Neural progenitor cell (in vitro differentiated cells): ENCODE measurements at regions not wholly inside any gene's neighbourhood (a gene's known extent, or its start where the extent isn't known, plus 50 kb on each side); places are given as distances from the start of the nearest gene placed in this dataset.

Experiments
- EZH2 ChIP-seq: fragments of 200-600 bp; sonication (generic); IDR thresholded peaks from 2 replicates; pipeline ENCODE4 v1.6.1; 2017; ENCODE audit warnings: antibody characterized with exemption, mild to moderate bottlenecking, moderate library complexity
- EZH2phosphoT487 ChIP-seq: fragments of 200-600 bp; sonication (generic); IDR thresholded peaks from 2 replicates; pipeline ENCODE4 v1.6.1; 2017; ENCODE audit warnings: antibody characterized with exemption
- TF ChIP-seq, protein P1 (sequence below): fragments of 200-600 bp; sonication (generic); IDR thresholded peaks from 2 replicates; pipeline ENCODE4 v1.5.1; 2017; ENCODE audit warnings: antibody characterized with exemption, mild to moderate bottlenecking

DNA sequence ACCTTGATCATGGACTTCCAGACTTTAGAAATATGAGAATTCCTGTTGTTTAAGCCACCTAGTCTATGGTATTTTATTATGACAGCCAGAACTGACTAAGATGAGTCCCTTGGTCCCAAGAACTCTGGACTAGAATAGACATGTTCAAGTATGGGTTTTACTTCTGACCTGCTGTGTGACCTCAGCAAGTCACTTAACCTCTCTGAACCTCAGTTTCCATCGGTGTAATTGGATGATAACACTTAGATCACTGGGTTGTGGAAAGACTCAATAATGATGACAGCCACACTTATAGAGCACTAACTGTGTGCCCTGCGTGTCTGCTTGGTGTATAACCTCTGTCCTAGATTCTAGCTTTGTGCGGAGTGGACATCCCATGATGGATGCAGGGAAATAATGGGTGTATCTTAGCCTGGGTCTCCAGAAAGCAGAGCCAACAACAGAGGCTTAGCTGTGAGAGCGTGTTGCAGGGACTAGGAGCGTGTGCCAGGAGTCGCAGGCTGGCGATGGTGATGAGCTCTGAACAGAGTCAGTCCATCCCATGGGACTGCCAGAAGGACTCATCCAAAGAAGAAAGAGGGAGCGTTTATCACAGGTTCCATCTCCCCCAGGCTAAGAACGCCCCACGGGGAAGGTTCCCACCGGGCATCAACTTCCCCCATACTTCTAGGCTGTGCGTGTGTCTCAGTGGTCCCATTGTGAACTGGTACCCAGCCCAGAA, 93.2 kb upstream of the TP53I11 start:
- TF ChIP-seq, protein P1, sequence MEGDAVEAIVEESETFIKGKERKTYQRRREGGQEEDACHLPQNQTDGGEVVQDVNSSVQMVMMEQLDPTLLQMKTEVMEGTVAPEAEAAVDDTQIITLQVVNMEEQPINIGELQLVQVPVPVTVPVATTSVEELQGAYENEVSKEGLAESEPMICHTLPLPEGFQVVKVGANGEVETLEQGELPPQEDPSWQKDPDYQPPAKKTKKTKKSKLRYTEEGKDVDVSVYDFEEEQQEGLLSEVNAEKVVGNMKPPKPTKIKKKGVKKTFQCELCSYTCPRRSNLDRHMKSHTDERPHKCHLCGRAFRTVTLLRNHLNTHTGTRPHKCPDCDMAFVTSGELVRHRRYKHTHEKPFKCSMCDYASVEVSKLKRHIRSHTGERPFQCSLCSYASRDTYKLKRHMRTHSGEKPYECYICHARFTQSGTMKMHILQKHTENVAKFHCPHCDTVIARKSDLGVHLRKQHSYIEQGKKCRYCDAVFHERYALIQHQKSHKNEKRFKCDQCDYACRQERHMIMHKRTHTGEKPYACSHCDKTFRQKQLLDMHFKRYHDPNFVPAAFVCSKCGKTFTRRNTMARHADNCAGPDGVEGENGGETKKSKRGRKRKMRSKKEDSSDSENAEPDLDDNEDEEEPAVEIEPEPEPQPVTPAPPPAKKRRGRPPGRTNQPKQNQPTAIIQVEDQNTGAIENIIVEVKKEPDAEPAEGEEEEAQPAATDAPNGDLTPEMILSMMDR, result no peak
- TF ChIP-seq EZH2, result no peak
- TF ChIP-seq EZH2phosphoT487, result no peak
